SK-N-MC (cell line): ENCODE measurements at regions not wholly inside any gene's neighbourhood (a gene's known extent, or its start where the extent isn't known, plus 50 kb on each side); places are given as distances from the start of the nearest gene placed in this dataset.

Experiments used
- DNase-seq: peaks from one replicate; pipeline ENCODE4 v3.0.0-alpha.2; 2011; ENCODE audit warnings: low read depth, low spot score
- H3K27ac ChIP-seq: fragments of 200-600 bp; sonication (generic); 2 replicates; pipeline ENCODE4 v1.5.1; 2016; ENCODE audit warnings: mixed run types
- H3K36me3 ChIP-seq: fragments of 200-600 bp; sonication (generic); 2 replicates; pipeline ENCODE4 v1.6.1; 2017; ENCODE audit warnings: antibody characterized with exemption, low read length, mixed read lengths; ENCODE audit not compliant: insufficient read depth
- H3K4me3 ChIP-seq: fragments of 200-600 bp; sonication (generic); 2 replicates; pipeline ENCODE4 v1.5.1; 2016
- H3K9ac ChIP-seq: fragments of 200-600 bp; sonication (generic); 2 replicates; pipeline ENCODE4 v1.8.0; 2017; ENCODE audit warnings: mixed run types, mixed read lengths; ENCODE audit not compliant: insufficient read length
- H3K9me3 ChIP-seq: fragments of 200-600 bp; sonication (generic); 2 replicates; pipeline ENCODE4 v1.6.1; 2017; ENCODE audit warnings: low read depth, mild to moderate bottlenecking, antibody characterized with exemption, low read length, moderate library complexity, mixed read lengths
- EZH2 ChIP-seq: fragments of 200-600 bp; sonication (generic); IDR thresholded peaks from one replicate; pipeline ENCODE4 v1.6.1; 2017; ENCODE audit warnings: antibody characterized with exemption
- FOXP2 ChIP-seq: optimal IDR thresholded peaks from 2 replicates; pipeline ENCODE3; 2011; ENCODE audit warnings: mild to moderate bottlenecking, moderate library complexity; ENCODE audit not compliant: insufficient read depth; ENCODE audit errors: extremely low read length, control extremely low read depth
- POLR2AphosphoS5 ChIP-seq: IDR thresholded peaks from 2 replicates; pipeline ENCODE4 v1.6.1; 2012; ENCODE audit warnings: mild to moderate bottlenecking, low read depth, low read length, borderline replicate concordance

DNA sequence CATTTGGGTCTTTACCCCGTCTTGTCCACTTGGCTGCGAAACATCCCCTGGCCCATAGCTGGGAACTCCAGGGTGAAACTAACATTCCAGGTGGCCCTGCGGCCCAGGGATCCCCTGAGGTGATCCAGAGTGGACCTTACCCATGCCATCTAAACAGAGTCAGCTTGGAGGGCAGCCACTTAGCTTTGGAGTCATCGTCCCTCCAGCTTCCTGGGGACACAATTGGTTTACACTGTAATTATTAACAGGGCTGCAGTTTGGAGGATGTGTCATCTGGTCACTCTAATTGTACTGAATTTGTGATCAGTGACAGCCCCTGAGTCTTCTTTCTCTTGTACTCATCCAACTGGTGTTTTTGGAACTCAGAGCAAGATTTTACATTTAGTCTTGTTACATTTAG, 149.9 kb downstream of the ENGASE start:
- TF ChIP-seq FOXP2 (no peak), POLR2AphosphoS5 (no peak), EZH2 (no peak)
- Histone ChIP-seq H3K9ac (no peak overlapping the region), H3K4me3 (no peak overlapping the region), H3K27ac (no peak overlapping the region), H3K36me3 (no peaks in the 10 kb centered on the region), H3K9me3 (no peaks in the 10 kb centered on the region)
- no peak for DNase-seq

- Histone ChIP-seq H3K9me3 (no peaks in the 10 kb centered on the region), H3K9ac (no peak overlapping the region), H3K4me3 (no peak overlapping the region), H3K36me3 (no peaks in the 10 kb centered on the region), H3K27ac (no peak overlapping the region)
- DNase-seq = no peak
- TF ChIP-seq FOXP2 (no peak), EZH2 (no peak), POLR2AphosphoS5 (no peak)
Measured at GRCh38 chr17:79223953-79224352, 149.3 kb downstream of the ENGASE start.

- Histone ChIP-seq H3K9ac (no peak overlapping the region), H3K36me3 (no peaks in the 10 kb centered on the region), H3K27ac (no peak overlapping the region), H3K4me3 (no peak overlapping the region), H3K9me3 (no peaks in the 10 kb centered on the region)
- no peak for TF ChIP-seq FOXP2
- no peak for TF ChIP-seq POLR2AphosphoS5
- no peak for TF ChIP-seq EZH2
- no peak for DNase-seq
Measured at GRCh38 chr17:79223471-79223870, 148.8 kb downstream of the ENGASE start.

GRCh38 chr17:79221597-79221996, 147.0 kb downstream of the ENGASE start:
- Histone ChIP-seq H3K9ac (no peak overlapping the region), H3K27ac (no peak overlapping the region), H3K9me3 (no peaks in the 10 kb centered on the region), H3K4me3 (no peak overlapping the region), H3K36me3 (no peaks in the 10 kb centered on the region)
- TF ChIP-seq FOXP2 (no peak), EZH2 (no peak), POLR2AphosphoS5 (no peak)
- DNase-seq = no peak

DNA sequence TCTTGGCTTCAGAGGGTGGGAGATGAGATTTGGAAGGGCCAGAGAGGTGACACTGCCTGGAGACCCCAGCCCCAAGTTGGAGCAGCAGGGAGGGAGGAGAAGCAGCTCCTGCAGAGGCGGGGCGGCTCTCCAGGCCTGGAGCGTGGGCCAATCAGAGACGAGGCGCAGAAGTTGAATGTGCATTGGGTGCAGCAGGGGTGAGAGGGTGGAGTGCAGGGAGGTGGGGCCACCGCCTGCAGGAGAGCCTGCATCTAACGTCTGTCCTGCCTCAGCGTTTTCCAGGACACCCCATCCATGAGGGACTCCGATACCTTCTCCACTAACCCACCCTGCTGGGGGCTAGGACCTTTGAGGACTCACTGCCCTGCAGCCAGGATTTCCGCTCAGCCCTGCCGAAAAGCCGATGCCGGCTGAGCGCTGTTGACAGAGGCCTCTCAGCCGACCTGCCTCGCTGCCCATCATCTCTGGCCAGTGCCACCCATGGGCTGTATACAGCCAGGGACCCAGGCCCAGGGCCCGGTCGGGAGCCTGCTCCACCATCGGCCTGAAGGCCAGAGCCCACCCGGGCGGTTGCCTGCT, 146.2 kb downstream of the ENGASE start:
- H3K4me3 ChIP-seq = no peak overlapping the region
- no peak for DNase-seq
- no peaks in the 10 kb centered on the region for H3K9me3 ChIP-seq

GRCh38 chr17:79220201-79220712, 145.6 kb downstream of the ENGASE start:
- Histone ChIP-seq H3K4me3 (no peak overlapping the region), H3K9ac (no peak overlapping the region), H3K9me3 (no peaks in the 10 kb centered on the region), H3K36me3 (no peaks in the 10 kb centered on the region), H3K27ac (no peak overlapping the region)
- DNase-seq = no peak
- no peak for TF ChIP-seq EZH2
- no peak for TF ChIP-seq POLR2AphosphoS5
- no peak for TF ChIP-seq FOXP2

More for the DNA sequence above, 146.2 kb downstream of the ENGASE start:
- Histone ChIP-seq H3K36me3 (no peaks in the 10 kb centered on the region), H3K9ac (no peak overlapping the region), H3K27ac (no peak overlapping the region)
- TF ChIP-seq FOXP2 (no peak), POLR2AphosphoS5 (no peak), EZH2 (no peak)

DNA sequence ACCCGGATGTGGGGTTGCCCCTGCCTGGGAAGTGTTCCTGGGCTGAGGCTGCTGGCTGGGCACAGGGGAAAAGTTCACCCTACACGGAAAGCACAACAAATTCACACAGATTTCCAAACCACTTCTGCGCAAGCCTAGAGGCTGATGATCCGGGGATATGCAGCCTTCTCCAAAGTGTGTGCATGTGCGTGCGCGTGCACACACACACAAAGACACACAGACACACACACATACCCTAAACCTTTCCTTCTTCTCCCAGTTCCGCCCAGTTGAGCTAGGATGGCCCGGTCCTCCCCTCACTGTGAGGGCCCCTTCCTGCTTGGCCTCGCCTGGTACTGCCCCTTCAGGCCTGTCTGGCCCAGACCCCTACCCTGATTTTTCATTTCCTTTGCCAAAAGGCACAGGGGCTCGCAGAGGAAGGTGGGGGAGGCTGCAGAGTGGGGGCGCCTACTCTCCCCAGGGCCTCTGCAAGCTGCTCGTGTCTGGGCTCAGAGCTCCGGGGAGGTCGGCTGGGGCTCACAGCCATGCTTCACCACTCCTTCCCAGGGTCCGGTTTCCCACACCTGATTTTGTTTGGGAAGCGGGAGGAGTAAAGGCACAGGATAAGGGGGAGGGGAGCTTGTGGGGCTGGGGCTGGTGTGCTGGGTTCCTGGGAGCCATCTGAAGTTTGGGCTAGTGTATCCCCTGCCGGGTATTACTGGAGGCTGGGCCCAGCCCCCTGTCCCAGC, 144.7 kb downstream of the ENGASE start:
- no peaks in the 10 kb centered on the region for H3K9me3 ChIP-seq
- no peak overlapping the region for H3K27ac ChIP-seq
- no peak for DNase-seq
- no peak overlapping the region for H3K4me3 ChIP-seq
- no peak for TF ChIP-seq EZH2
- TF ChIP-seq POLR2AphosphoS5 = no peak
- H3K36me3 ChIP-seq = no peaks in the 10 kb centered on the region
- H3K9ac ChIP-seq = no peak overlapping the region

GRCh38 chr17:79218825-79219200, 144.2 kb downstream of the ENGASE start:
- no peak for TF ChIP-seq POLR2AphosphoS5
- TF ChIP-seq EZH2 = no peak
- no peak for TF ChIP-seq FOXP2
- Histone ChIP-seq H3K9ac (no peak overlapping the region), H3K9me3 (no peaks in the 10 kb centered on the region), H3K27ac (no peak overlapping the region), H3K36me3 (no peaks in the 10 kb centered on the region), H3K4me3 (no peak overlapping the region)
- DNase-seq = no peak

GRCh38 chr17:79218175-79218824, 143.7 kb downstream of the ENGASE start:
- Histone ChIP-seq H3K9me3 (no peaks in the 10 kb centered on the region), H3K27ac (no peak overlapping the region), H3K9ac (no peak overlapping the region), H3K36me3 (no peaks in the 10 kb centered on the region), H3K4me3 (no peak overlapping the region)
- DNase-seq = no peak
- TF ChIP-seq POLR2AphosphoS5 (no peak), EZH2 (no peak), FOXP2 (no peak)
